ENCODE measurements at regions not wholly inside any gene's neighbourhood (a gene's known extent, or its start where the extent isn't known, plus 50 kb on each side); places are given as distances from the start of the nearest gene placed in this dataset.

- ATAC-seq (replicated peaks in 6 of 8): peak in 2 of 8 experiments; percentile 36 to 50
Observed at GRCh38 chr21:41641510-41641815, 125.4 kb downstream of the RIPK4 start.

GRCh38 chr21:41640748-41641509 lies 125.9 kb downstream of the RIPK4 start:
- Histone ChIP-seq H3K27ac (no peak overlapping the region), H3K4me1 (replicated peaks in 1 of 2) (peaks cover 0 to 11% of the 10 kb centered on the region in 2 donors), H3K4me3 (no peak overlapping the region)
- ATAC-seq (replicated peaks in 6 of 8): peak in 2 of 8 experiments; percentile 40 to 59
- in situ Hi-C loops (cut with MboI; ENCODE audit: low pct_unique_long_range_greater_than_20kb in 2 of 9, low sequenced_read_pairs in 9 of 9, unreplicated experiment in 9 of 9): no loop called here
- WGBS, 10 experiments: 20 to 86% (median 67%) methylated on average over 1 to 5 of the region's 6 CpGs; no CpG with 5 or more reads in 1 of the 10 experiments

More at GRCh38 chr21:41641510-41641815, 125.4 kb downstream of the RIPK4 start:
- peaks cover 0 to 11% of the 10 kb centered on the region in 2 donors for H3K4me1 ChIP-seq (replicated peaks in 1 of 2)
- 0 to 100% (median 21%) methylated on average over 1 to 3 of the region's 3 CpGs; no CpG with 5 or more reads in 5 of the 10 experiments for WGBS, 10 experiments
- H3K27ac ChIP-seq: peak overlapping the region in 1 of 2 donors; percentile 13
- in situ Hi-C loops (cut with MboI; ENCODE audit: low pct_unique_long_range_greater_than_20kb in 2 of 9, low sequenced_read_pairs in 9 of 9, unreplicated experiment in 9 of 9): no loop called here
- no peak overlapping the region for H3K4me3 ChIP-seq

GRCh38 chr21:41639766-41640165 lies 127.1 kb downstream of the RIPK4 start:
- ATAC-seq (replicated peaks in 6 of 8): no peak
- H3K4me1 ChIP-seq (replicated peaks in 1 of 2): peaks cover 0 to 11% of the 10 kb centered on the region in 2 donors
- H3K27ac ChIP-seq: no peak overlapping the region
- 79 to 100% (median 86%) methylated on average over 1 to 5 of the region's 5 CpGs; no CpG with 5 or more reads in 4 of the 10 experiments for WGBS, 10 experiments
- no peak overlapping the region for H3K4me3 ChIP-seq
- in situ Hi-C loops (cut with MboI; ENCODE audit: low pct_unique_long_range_greater_than_20kb in 2 of 9, low sequenced_read_pairs in 9 of 9, unreplicated experiment in 9 of 9): no loop called here

GRCh38 chr21:41639336-41639735 lies 127.5 kb downstream of the RIPK4 start:
- in situ Hi-C loops (cut with MboI; ENCODE audit: low pct_unique_long_range_greater_than_20kb in 2 of 9, low sequenced_read_pairs in 9 of 9, unreplicated experiment in 9 of 9): no loop called here
- Histone ChIP-seq H3K4me3 (no peak overlapping the region), H3K27ac (no peak overlapping the region), H3K4me1 (replicated peaks in 1 of 2) (peaks cover 0 to 11% of the 10 kb centered on the region in 2 donors)
- 33 to 100% (median 98%) methylated on average over 1 to 4 of the region's 10 CpGs; no CpG with 5 or more reads in 4 of the 10 experiments for WGBS, 10 experiments
- ATAC-seq (replicated peaks in 6 of 8): no peak

- Histone ChIP-seq H3K4me1 (replicated peaks in 1 of 2) (peaks cover 0 to 11% of the 10 kb centered on the region in 2 donors), H3K4me3 (no peak overlapping the region), H3K27ac (no peak overlapping the region)
- no peak for ATAC-seq (replicated peaks in 6 of 8)
- 69 to 100% (median 87%) methylated on average over 1 to 2 of the region's 3 CpGs; no CpG with 5 or more reads in 6 of the 10 experiments for whole genome bisulfite sequencing, 10 experiments
- in situ Hi-C loops (cut with MboI; ENCODE audit: low pct_unique_long_range_greater_than_20kb in 2 of 9, low sequenced_read_pairs in 9 of 9, unreplicated experiment in 9 of 9): no loop called here
Observed at GRCh38 chr21:41638201-41638790, 128.6 kb downstream of the RIPK4 start.

GRCh38 chr21:41636636-41637630 lies 129.0 kb upstream of the TMPRSS2 start:
- Histone ChIP-seq H3K27ac (no peak overlapping the region), H3K4me1 (replicated peaks in 1 of 2) (peaks cover 0 to 11% of the 10 kb centered on the region in 2 donors), H3K4me3 (no peak overlapping the region)
- WGBS, 10 experiments: 49 to 86% (median 70%) methylated on average over 2 to 9 of the region's 12 CpGs
- no peak for ATAC-seq (replicated peaks in 6 of 8)
- in situ Hi-C loops (cut with MboI; ENCODE audit: low pct_unique_long_range_greater_than_20kb in 2 of 9, low sequenced_read_pairs in 9 of 9, unreplicated experiment in 9 of 9): no loop called here

GRCh38 chr21:41635874-41636273 lies 127.9 kb upstream of the TMPRSS2 start:
- in situ Hi-C loops (cut with MboI; ENCODE audit: low pct_unique_long_range_greater_than_20kb in 2 of 9, low sequenced_read_pairs in 9 of 9, unreplicated experiment in 9 of 9): no loop called here
- H3K4me3 ChIP-seq: no peak overlapping the region
- ATAC-seq (replicated peaks in 6 of 8): no peak

GRCh38 chr21:41634858-41635257 lies 126.9 kb upstream of the TMPRSS2 start:
- H3K27ac ChIP-seq: no peak overlapping the region
- no peak overlapping the region for H3K4me3 ChIP-seq
- in situ Hi-C loops (cut with MboI; ENCODE audit: low pct_unique_long_range_greater_than_20kb in 2 of 9, low sequenced_read_pairs in 9 of 9, unreplicated experiment in 9 of 9): no loop called here
- H3K4me1 ChIP-seq (replicated peaks in 1 of 2): no peaks in the 10 kb centered on the region
- peak in 2 of 8 experiments; percentile 14 to 15 for ATAC-seq (replicated peaks in 6 of 8)
- WGBS, 10 experiments: 11 to 83% (median 56%) methylated on average over 1 to 6 of the region's 9 CpGs; no CpG with 5 or more reads in 4 of the 10 experiments

More at GRCh38 chr21:41635874-41636273, 127.9 kb upstream of the TMPRSS2 start:
- Histone ChIP-seq H3K27ac (no peak overlapping the region), H3K4me1 (replicated peaks in 1 of 2) (peaks cover 0 to 5% of the 10 kb centered on the region in 2 donors)

- no peak overlapping the region for H3K4me3 ChIP-seq
- H3K4me1 ChIP-seq (replicated peaks in 1 of 2): no peaks in the 10 kb centered on the region
- ATAC-seq (replicated peaks in 6 of 8): no peak
- no peak overlapping the region for H3K27ac ChIP-seq
- WGBS, 10 experiments: 85 to 100% (median 100%) methylated on average over 1 to 4 of the region's 6 CpGs; no CpG with 5 or more reads in 5 of the 10 experiments
- in situ Hi-C loops (cut with MboI; ENCODE audit: low pct_unique_long_range_greater_than_20kb in 2 of 9, low sequenced_read_pairs in 9 of 9, unreplicated experiment in 9 of 9): no loop called here
Observed at GRCh38 chr21:41634211-41634694, 126.3 kb upstream of the TMPRSS2 start.

GRCh38 chr21:41633627-41634026 lies 125.7 kb upstream of the TMPRSS2 start:
- 57 to 93% (median 80%) methylated on average over 1 to 4 of the region's 4 CpGs for WGBS, 10 experiments
- no peak overlapping the region for H3K4me3 ChIP-seq
- no peak for ATAC-seq (replicated peaks in 6 of 8)
- no peaks in the 10 kb centered on the region for H3K4me1 ChIP-seq (replicated peaks in 1 of 2)
- H3K27ac ChIP-seq: no peak overlapping the region
- in situ Hi-C loops (cut with MboI; ENCODE audit: low pct_unique_long_range_greater_than_20kb in 2 of 9, low sequenced_read_pairs in 9 of 9, unreplicated experiment in 9 of 9): no loop called here

GRCh38 chr21:41632748-41633475 lies 125.0 kb upstream of the TMPRSS2 start:
- Histone ChIP-seq H3K27ac (no peak overlapping the region), H3K4me3 (no peak overlapping the region), H3K4me1 (replicated peaks in 1 of 2) (no peaks in the 10 kb centered on the region)
- no peak for ATAC-seq (replicated peaks in 6 of 8)
- 40 to 80% (median 71%) methylated on average over 1 to 8 of the region's 12 CpGs; no CpG with 5 or more reads in 4 of the 10 experiments for WGBS, 10 experiments
- in situ Hi-C loops (cut with MboI; ENCODE audit: low pct_unique_long_range_greater_than_20kb in 2 of 9, low sequenced_read_pairs in 9 of 9, unreplicated experiment in 9 of 9): no loop called here

Measured in motor neuron (in vitro differentiated cells).